ENCODE measurements at regions not wholly inside any gene's neighbourhood (a gene's known extent, or its start where the extent isn't known, plus 50 kb on each side); places are given as distances from the start of the nearest gene placed in this dataset.

- no peak overlapping the region for H3K4me3 Mint-ChIP-seq (ENCODE audit: unreplicated experiment)
- no peaks in the 10 kb centered on the region for H3K36me3 Mint-ChIP-seq (ENCODE audit: unreplicated experiment)
- TF ChIP-seq, protein P1, sequence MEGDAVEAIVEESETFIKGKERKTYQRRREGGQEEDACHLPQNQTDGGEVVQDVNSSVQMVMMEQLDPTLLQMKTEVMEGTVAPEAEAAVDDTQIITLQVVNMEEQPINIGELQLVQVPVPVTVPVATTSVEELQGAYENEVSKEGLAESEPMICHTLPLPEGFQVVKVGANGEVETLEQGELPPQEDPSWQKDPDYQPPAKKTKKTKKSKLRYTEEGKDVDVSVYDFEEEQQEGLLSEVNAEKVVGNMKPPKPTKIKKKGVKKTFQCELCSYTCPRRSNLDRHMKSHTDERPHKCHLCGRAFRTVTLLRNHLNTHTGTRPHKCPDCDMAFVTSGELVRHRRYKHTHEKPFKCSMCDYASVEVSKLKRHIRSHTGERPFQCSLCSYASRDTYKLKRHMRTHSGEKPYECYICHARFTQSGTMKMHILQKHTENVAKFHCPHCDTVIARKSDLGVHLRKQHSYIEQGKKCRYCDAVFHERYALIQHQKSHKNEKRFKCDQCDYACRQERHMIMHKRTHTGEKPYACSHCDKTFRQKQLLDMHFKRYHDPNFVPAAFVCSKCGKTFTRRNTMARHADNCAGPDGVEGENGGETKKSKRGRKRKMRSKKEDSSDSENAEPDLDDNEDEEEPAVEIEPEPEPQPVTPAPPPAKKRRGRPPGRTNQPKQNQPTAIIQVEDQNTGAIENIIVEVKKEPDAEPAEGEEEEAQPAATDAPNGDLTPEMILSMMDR (IDR thresholded peaks at IDR 0.05): no peak
- H3K27me3 Mint-ChIP-seq (ENCODE audit: unreplicated experiment): peaks cover 11% of the 10 kb centered on the region
- H3K27ac Mint-ChIP-seq (ENCODE audit: unreplicated experiment): no peak overlapping the region
- H3K4me1 Mint-ChIP-seq (ENCODE audit: unreplicated experiment): no peaks in the 10 kb centered on the region
- no peak for DNase-seq (ENCODE audit: extremely low spot score, unreplicated experiment)
- no peaks in the 10 kb centered on the region for H3K9me3 Mint-ChIP-seq (ENCODE audit: unreplicated experiment)
Observed at GRCh38 chr1:157237522-157237921, 99.3 kb upstream of the ETV3 start.

GRCh38 chr1:157236072-157236471 is 97.9 kb upstream of the ETV3 start:
- Mint-ChIP-seq H3K27ac (ENCODE audit: unreplicated experiment) (no peak overlapping the region), H3K27me3 (ENCODE audit: unreplicated experiment) (peaks cover 11% of the 10 kb centered on the region), H3K4me1 (ENCODE audit: unreplicated experiment) (no peaks in the 10 kb centered on the region), H3K36me3 (ENCODE audit: unreplicated experiment) (no peaks in the 10 kb centered on the region), H3K4me3 (ENCODE audit: unreplicated experiment) (no peak overlapping the region), H3K9me3 (ENCODE audit: unreplicated experiment) (no peaks in the 10 kb centered on the region)
- TF ChIP-seq, protein P1 (IDR thresholded peaks at IDR 0.05): no peak
- no peak for DNase-seq (ENCODE audit: extremely low spot score, unreplicated experiment)

- Mint-ChIP-seq H3K4me3 (ENCODE audit: unreplicated experiment) (no peak overlapping the region), H3K9me3 (ENCODE audit: unreplicated experiment) (no peaks in the 10 kb centered on the region), H3K4me1 (ENCODE audit: unreplicated experiment) (no peaks in the 10 kb centered on the region), H3K27me3 (ENCODE audit: unreplicated experiment) (peaks cover 8% of the 10 kb centered on the region), H3K36me3 (ENCODE audit: unreplicated experiment) (no peaks in the 10 kb centered on the region), H3K27ac (ENCODE audit: unreplicated experiment) (no peak overlapping the region)
- DNase-seq (ENCODE audit: extremely low spot score, unreplicated experiment): no peak
- TF ChIP-seq, protein P1 (IDR thresholded peaks at IDR 0.05): no peak
Observed at GRCh38 chr1:157235307-157235706, 97.1 kb upstream of the ETV3 start.

DNA sequence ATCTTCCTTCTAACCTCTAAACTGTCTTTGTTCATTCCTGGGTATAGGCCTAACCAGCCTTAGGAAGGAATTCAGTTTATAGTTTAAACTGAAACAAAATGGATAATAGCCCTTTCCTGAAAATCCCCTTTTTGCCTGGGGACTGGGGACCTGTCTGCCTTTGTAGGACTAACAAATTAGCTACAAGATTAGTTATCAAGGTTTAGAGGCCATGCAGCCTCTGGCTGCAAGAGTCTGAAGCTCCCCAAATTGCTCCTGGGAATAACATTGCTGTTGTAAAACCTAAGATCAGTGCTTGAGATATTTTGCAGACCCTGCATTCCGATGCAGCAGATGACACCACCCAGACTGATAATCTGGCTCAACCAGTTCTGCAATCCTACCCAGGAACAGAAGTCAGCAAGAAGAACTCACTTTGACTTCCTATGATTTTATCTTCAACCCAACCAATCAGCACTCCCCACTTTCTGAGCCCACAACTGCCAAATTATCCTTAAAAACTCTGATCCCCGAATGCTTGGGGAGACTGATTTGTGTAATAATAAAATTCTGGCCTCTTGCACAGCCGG is 96.6 kb upstream of the ETV3 start:
- no peak overlapping the region for H3K4me3 Mint-ChIP-seq (ENCODE audit: unreplicated experiment)
- DNase-seq (ENCODE audit: extremely low spot score, unreplicated experiment): no peak
- H3K4me1 Mint-ChIP-seq (ENCODE audit: unreplicated experiment): no peaks in the 10 kb centered on the region
- peaks cover 8% of the 10 kb centered on the region for H3K27me3 Mint-ChIP-seq (ENCODE audit: unreplicated experiment)
- H3K9me3 Mint-ChIP-seq (ENCODE audit: unreplicated experiment): no peaks in the 10 kb centered on the region
- H3K27ac Mint-ChIP-seq (ENCODE audit: unreplicated experiment): no peak overlapping the region
- TF ChIP-seq, protein P1 (IDR thresholded peaks at IDR 0.05): no peak
- H3K36me3 Mint-ChIP-seq (ENCODE audit: unreplicated experiment): no peaks in the 10 kb centered on the region

GRCh38 chr1:157233131-157233530 is 94.9 kb upstream of the ETV3 start:
- Mint-ChIP-seq H3K4me3 (ENCODE audit: unreplicated experiment) (no peak overlapping the region), H3K4me1 (ENCODE audit: unreplicated experiment) (no peaks in the 10 kb centered on the region), H3K27me3 (ENCODE audit: unreplicated experiment) (peaks cover 3% of the 10 kb centered on the region), H3K27ac (ENCODE audit: unreplicated experiment) (no peak overlapping the region), H3K36me3 (ENCODE audit: unreplicated experiment) (no peaks in the 10 kb centered on the region), H3K9me3 (ENCODE audit: unreplicated experiment) (no peaks in the 10 kb centered on the region)
- DNase-seq (ENCODE audit: extremely low spot score, unreplicated experiment): no peak
- TF ChIP-seq, protein P1 (IDR thresholded peaks at IDR 0.05): no peak

All from osteocyte (in vitro differentiated cells).